Activated CD4-positive, alpha-beta T cell treated with anti-CD3 and anti-CD28 coated beads, Interleukin-2, amount 50 U/mL, for 16 hours (primary cell): ENCODE measurements at regions not wholly inside any gene's neighbourhood (a gene's known extent, or its start where the extent isn't known, plus 50 kb on each side); places are given as distances from the start of the nearest gene placed in this dataset.

Source experiments
- DNase-seq: peaks from one replicate; pipeline ENCODE4 v3.0.0-alpha.2; 2020

GRCh38 chr4:186934841-186935443 lies 211.3 kb upstream of the FAT1 start:
- DNase-seq: no peak

DNA sequence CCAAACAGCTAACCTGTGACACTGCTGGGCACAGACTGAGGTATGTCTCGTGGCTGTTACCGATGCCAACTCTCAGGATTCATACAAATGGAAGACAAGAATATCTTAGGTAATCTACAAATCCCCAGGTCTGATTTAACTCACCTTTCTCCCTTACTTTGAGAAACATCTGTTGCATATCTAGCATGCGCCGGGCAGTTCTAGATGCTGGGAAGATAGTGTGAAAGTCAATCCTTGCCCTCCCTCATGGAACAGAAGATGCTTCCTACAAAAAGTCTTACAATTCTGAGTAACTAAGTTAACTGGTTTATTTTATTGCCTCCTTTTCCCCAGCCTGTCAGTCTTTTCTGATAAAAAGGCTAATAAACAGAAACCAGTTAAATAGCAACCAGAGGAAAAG lies 212.2 kb upstream of the FAT1 start:
- DNase-seq: no peak

GRCh38 chr4:186936496-186937375 lies 213.1 kb upstream of the FAT1 start:
- DNase-seq: no peak

DNA sequence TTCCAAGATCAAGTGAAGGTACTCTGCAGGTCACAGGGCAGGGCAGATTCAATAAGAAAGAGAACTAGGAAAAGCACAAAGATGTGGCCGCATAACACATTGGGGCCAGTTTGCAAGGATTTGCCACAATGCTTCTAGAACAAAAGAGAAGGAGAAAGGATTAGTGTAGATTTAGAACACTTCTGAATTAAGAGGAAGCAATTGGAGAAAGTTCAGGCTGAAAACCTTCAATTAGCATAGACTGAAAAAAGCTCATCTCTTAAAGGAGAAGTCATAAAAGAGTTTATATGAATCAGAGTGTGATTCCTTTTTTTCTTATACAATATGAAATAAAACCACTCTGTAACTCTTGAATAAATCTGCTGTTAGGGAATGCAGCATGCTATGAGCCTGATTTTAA lies 215.6 kb upstream of the FAT1 start:
- no peak for DNase-seq

DNA sequence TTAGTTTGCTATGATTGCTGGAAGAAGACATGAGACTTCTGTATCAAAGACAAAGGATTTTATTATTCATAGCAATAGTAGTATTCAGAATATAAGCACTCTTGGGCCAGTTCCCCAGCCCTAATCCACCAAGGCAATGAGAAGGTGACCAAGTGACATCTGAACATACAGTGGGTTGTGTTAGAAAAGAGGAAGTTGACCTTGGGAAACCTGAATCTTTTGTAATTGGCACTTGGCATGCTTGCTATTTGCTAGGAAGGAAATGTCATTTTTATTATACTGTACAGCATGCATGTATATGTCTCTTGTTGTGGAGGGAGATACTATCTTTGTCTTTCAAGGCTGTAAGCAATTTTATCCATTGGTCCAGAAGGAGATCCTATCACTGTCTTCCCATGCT lies 216.1 kb upstream of the FAT1 start:
- DNase-seq: no peak

GRCh38 chr4:186940476-186940875 lies 216.8 kb upstream of the FAT1 start:
- DNase-seq: no peak

- DNase-seq: no peak
Observed at GRCh38 chr4:186942758-186943377, 219.2 kb upstream of the FAT1 start.

DNA sequence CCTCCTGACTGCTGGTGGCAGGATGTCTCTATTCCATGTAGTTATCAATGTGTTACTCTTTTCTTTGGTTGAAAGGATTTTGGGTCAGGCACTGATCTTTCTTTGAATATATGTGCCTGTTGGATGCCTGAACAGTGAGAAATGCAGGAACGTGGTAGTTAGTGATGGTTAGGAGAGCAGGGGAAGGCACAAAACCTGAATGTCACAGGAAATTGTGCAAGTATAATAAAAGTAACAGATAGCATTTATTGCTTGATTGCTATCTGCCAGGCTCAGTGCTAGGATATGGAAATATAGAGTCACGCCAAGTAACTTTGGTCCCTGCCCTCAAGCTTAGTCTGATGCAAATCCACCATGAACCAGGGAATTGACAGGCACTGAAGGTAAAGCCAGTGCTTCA lies 219.8 kb upstream of the FAT1 start:
- DNase-seq: no peak

GRCh38 chr4:186946136-186946535 lies 222.5 kb upstream of the FAT1 start:
- DNase-seq: no peak

DNA sequence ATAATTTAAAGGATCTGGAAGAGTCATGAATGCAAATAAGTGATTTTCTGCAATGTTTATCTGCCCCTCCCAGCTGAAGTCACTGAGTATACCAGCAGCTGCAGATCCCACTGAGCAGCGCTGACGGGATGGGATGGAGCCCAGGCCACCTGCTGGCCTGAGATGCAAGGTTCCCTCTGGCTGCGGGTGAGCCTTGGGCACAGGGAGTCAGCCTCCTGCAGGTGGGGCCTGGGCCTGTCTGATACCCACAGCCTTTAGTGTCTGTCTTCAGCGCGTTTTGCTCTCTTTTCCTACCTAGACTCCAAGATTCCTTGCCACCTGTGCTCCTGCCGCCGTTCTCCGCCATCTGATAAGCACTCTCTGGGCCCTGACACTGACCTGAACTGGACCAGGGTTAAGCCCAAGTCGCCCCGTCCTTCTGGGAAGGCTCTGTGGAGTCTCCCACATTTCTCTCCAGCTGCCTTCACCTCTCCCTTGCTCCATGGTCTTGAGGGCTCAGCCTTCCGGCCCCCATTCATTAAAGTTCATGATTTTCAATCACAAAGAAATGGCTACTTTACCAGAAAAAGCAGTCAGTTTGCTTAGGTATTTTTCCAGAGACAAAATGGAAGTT lies 223.1 kb upstream of the FAT1 start:
- no peak for DNase-seq

DNA sequence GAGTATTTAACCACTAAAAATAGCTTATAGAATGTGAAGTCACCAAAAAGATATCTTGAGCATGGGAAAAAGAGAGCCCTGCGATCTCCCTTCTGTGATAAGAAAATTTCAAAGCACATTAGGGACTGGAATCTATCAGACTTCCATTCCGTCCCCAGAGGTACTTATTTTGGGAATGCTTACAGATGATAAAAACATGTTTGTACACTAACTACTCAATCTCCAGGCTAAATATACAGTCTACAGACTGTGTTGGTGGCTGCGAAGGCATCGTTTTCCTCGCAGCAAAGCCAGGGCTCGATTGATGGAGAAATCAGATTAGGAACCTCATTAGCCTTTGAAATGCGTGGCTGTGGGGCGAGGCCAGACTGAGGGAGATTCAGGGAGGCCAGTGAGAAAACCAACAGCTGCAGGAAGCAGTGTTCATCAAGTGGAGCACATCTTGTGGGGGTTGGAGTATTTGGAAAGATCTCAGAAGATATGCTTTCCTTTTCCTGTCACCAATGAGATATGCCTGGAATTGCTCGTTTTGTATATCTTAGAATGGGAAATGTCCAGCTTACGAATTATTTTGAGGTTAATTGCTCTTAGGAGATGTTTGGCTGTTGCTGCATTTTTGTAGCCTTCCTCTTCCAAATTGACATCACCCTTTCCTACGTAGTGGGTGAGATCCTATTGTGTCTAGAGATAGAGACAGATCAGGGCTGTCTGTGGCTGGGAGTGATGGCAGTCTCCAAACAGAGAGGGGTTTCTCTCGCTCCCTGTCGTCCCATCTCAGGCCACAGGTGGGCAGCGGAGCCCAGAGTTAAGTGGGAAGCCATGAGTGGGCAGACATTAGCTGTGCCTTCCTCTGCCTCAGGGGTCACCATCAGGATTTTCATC lies 224.9 kb upstream of the FAT1 start:
- DNase-seq: no peak

DNA sequence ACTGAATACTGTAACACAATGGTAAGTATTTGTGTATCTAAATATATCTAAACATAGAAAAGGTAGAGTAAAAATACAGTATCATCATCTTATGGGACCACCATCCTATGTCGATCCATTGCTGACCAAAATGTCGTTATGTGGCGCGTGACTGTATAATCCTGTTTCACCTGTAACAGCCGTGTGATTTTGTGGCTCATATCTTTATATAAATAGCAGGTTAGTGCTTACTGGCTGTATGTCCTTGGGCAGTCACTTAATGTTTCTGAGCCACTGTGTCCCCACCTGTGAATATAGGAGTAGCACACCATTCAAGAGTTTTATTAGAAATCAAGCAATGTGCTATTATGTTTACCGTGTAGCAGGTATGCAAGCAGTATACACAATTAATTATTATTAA lies 226.2 kb upstream of the FAT1 start:
- DNase-seq: no peak

- no peak for DNase-seq
Observed at GRCh38 chr4:186952709-186953108, 229.1 kb upstream of the FAT1 start.

GRCh38 chr4:186953599-186954260 lies 230.1 kb upstream of the FAT1 start:
- no peak for DNase-seq

- DNase-seq: no peak
Observed at GRCh38 chr4:186954509-186954908, 230.9 kb upstream of the FAT1 start.

- DNase-seq: no peak
Observed at GRCh38 chr4:186954956-186955355, 231.3 kb upstream of the FAT1 start.

GRCh38 chr4:186957952-186958555 lies 234.4 kb upstream of the FAT1 start:
- no peak for DNase-seq

DNA sequence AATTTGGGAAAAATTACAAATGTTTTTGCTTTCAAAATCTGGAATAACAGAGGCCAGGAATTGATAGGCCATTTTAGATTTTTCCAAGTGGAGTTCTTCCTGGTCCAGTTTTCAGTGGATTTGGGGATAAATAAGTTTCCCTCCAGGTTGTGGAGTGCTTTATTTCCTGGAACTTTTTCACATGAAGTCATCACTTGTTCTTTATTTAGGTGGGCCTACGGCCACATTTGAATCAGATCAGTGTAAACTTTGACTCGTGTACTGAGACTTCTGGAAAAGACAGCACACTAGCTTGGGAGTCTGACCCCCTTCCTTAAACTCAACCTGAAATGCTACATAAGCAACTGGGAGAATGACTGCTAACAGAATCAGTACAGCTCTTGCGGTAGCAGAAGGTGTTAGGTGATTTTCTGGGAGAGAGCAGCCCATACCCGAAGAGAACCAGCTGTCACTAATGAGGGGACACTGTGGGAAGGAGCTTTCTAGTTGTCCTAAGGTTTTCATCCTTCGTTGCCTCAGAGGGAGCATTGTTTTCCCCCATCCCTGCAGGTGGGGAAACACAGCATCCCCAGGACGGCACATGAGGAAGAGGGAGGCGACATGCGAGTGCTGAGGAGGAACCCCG lies 235.2 kb upstream of the FAT1 start:
- DNase-seq: no peak

DNA sequence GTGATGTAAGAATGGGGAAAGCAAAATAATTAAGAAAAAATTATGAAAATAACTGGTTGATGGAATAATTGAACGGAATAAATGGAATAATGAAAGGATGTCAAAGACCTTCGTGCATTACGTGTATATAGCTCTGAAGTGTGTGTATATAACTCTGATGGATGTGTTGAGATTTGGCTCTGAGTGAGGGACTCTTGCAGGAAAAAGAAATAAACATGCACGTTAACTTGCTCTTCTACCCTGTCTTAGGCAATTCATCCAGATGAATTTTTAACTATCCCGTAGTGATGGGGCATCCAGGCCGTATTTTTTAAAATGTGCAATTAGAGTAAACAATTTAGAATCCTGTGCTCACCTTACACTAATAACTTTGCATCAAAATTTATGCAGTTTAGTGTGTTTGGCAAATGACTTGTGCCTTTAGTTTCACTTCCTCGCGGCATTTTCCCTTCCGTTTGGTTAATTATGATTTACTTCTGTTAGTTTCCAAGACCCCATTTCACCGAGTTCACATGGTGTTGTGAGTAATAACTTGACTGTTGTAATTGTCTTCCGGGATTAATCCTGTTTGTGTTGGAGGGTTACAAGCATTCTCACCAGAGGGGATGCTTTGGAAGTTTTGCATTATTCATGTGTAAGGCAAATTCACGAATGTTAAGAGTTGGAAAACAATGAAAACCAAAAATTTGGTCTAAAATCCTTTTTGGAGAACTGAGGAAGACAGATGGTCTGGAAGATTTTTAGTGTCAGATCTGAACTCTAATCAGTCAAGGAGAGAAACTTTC lies 256.5 kb upstream of the FAT1 start:
- DNase-seq: no peak

- no peak for DNase-seq
Observed at GRCh38 chr4:186981161-186981560, 257.5 kb upstream of the FAT1 start.
